K562 (cell line): ENCODE measurements at regions not wholly inside any gene's neighbourhood (a gene's known extent, or its start where the extent isn't known, plus 50 kb on each side); places are given as distances from the start of the nearest gene placed in this dataset.

Experiments used
- ATAC-seq: fragments of 200-7000 bp; cut with Tn5 transposase; 3 replicates; pipeline ENCODE4 v1.9.1; 2020; ENCODE audit warnings: moderate library complexity
- BruUV-seq: library from RNA; stranded (reverse); fragments of 400-500 nt; replicated peaks from 2 replicates; lab custom pipeline; 2021; lab: Mats Ljungman, UMichigan
- CTCF ChIA-PET: fragments of 300-600 bp; formaldehyde crosslinking; extraction: SDS; loops from one replicate; lab custom pipeline; 2021; ENCODE audit warnings: low intra/inter-chr PET ratio; lab: Yijun Ruan, JAX
- POLR2A ChIA-PET: fragments of 300-600, 350-650 bp; sonication (Branson Sonifier 250); formaldehyde crosslinking; extraction: SDS; loops from one replicate; lab custom pipeline; 2021; ENCODE audit warnings: antibody characterized with exemption, inconsistent platforms; lab: Yijun Ruan, JAX
- DNase-seq, 4 experiments: peaks; one replicate each; pipeline versions ENCODE4 v3.0.0 to v3.0.0-alpha.2; 2011 to 2018; ENCODE audit warnings: low spot score in 3 of 4, mixed read lengths in 3 of 4; ENCODE audit errors: extremely low read depth in 1 of 4
- FAIRE-seq: peaks from 2 replicates; lab custom pipeline; 2011; peaks lifted over from hg19 to GRCh38; lab: Jason Lieb, UNC
- H2AFZ ChIP-seq: 2 replicates; pipeline ENCODE4 v1.6.0; 2011; ENCODE audit warnings: low read depth, low read length, control low read depth, inconsistent platforms
- H3K27ac ChIP-seq: fragments of 200-600 bp; 3 replicates; pipeline ENCODE4 v1.8.0; 2011; ENCODE audit warnings: low read depth, mild to moderate bottlenecking, control low read depth, inconsistent platforms, low read length, moderate library complexity, mixed read lengths; ENCODE audit errors: extremely low read depth
- H3K27me3 ChIP-seq, 2 experiments: fragments of 300-600 bp in 1 of 2; 2 replicates in 1 of 2; 3 replicates in 1 of 2; pipeline versions ENCODE4 v1.6.0 to v1.8.0; 2011; ENCODE audit warnings: inconsistent platforms in 2 of 2, low read length in 2 of 2, mild to moderate bottlenecking in 1 of 2, mixed read lengths in 1 of 2, moderate library complexity in 1 of 2; ENCODE audit not compliant: control insufficient read depth in 2 of 2, insufficient read depth in 2 of 2
- H3K36me3 ChIP-seq: fragments of 300-600 bp; 3 replicates; pipeline ENCODE4 v1.8.0; 2011; ENCODE audit warnings: mild to moderate bottlenecking, low read length, inconsistent platforms; ENCODE audit not compliant: control insufficient read depth, insufficient read depth
- H3K4me1 ChIP-seq, 2 experiments: fragments of 200-600 bp in 1 of 2; replicated peaks in 1 of 2; 2 replicates in 1 of 2; 3 replicates in 1 of 2; pipeline versions ENCODE4 v1.5.1 to v1.8.0; 2011; ENCODE audit warnings: inconsistent platforms in 2 of 2, low read length in 2 of 2, mild to moderate bottlenecking in 1 of 2, mixed read lengths in 1 of 2, moderate library complexity in 1 of 2; ENCODE audit not compliant: control insufficient read depth in 2 of 2, insufficient read depth in 2 of 2
- H3K4me2 ChIP-seq: 2 replicates; pipeline ENCODE4 v1.6.1; 2011; ENCODE audit warnings: low read length, control low read depth, inconsistent platforms, mixed read lengths; ENCODE audit not compliant: insufficient read depth
- H3K4me3 ChIP-seq: fragments of 200-600 bp; sonication (generic), shearing (Covaris generic); 2 replicates; pipeline ENCODE4 v1.5.1; 2016; ENCODE audit warnings: control low read depth, inconsistent platforms
- H3K79me2 ChIP-seq: fragments of 200-600 bp; 3 replicates; pipeline ENCODE4 v1.8.0; 2011; ENCODE audit warnings: low read length, inconsistent platforms; ENCODE audit not compliant: control insufficient read depth, insufficient read depth
- H3K9ac ChIP-seq, 2 experiments: 2 replicates each; pipeline versions ENCODE4 v1.6.0 to v1.6.1; 2011; ENCODE audit warnings: low read depth in 2 of 2, low read length in 2 of 2, control low read depth in 1 of 2, inconsistent platforms in 1 of 2, mild to moderate bottlenecking in 1 of 2, mixed read lengths in 1 of 2; ENCODE audit not compliant: insufficient read depth in 1 of 2
- H3K9me1 ChIP-seq: one replicate; pipeline ENCODE4 v1.6.0; 2011; ENCODE audit warnings: inconsistent platforms, mild to moderate bottlenecking, low read length, moderate library complexity; ENCODE audit not compliant: control insufficient read depth, insufficient read depth
- H3K9me3 ChIP-seq: replicated peaks from 2 replicates; pipeline ENCODE4 v1.5.1; 2011; ENCODE audit warnings: low read depth, low read length, inconsistent platforms; ENCODE audit not compliant: control insufficient read depth, insufficient read depth
- H4K20me1 ChIP-seq: replicated peaks from 2 replicates; pipeline ENCODE4 v1.6.1; 2011; ENCODE audit warnings: low read length, inconsistent platforms, mixed read lengths; ENCODE audit not compliant: control insufficient read depth, insufficient read depth
- CSDE1 ChIP-seq, 2 experiments: fragments of 450-650 bp; IDR thresholded peaks; 2 replicates each; pipeline ENCODE4 v1.6.1; 2016; ENCODE audit warnings: mild to moderate bottlenecking in 1 of 2
- DNMT1 ChIP-seq: fragments of 450-650 bp; IDR thresholded peaks from 2 replicates; pipeline ENCODE4 v1.6.1; 2016; ENCODE audit warnings: antibody characterized with exemption, mild to moderate bottlenecking
- NCOA1 ChIP-seq: fragments of 450-650 bp; IDR thresholded peaks from 2 replicates; pipeline ENCODE4 v1.6.1; 2016; ENCODE audit warnings: low read depth
- PHF8 ChIP-seq: fragments of 200-600 bp; sonication (generic); IDR thresholded peaks from 2 replicates; pipeline ENCODE4 v1.6.1; 2012; ENCODE audit warnings: mixed run types, mild to moderate bottlenecking, inconsistent platforms, low read length, moderate library complexity, borderline replicate concordance
- POLR2AphosphoS2 ChIP-seq: IDR thresholded peaks from 2 replicates; pipeline ENCODE4 v1.6.1; 2012; ENCODE audit warnings: low read length, improper control_type of control experiment
- RBM15 ChIP-seq: fragments of 200-400 bp; formaldehyde crosslinking; IDR thresholded peaks from 2 replicates; pipeline ENCODE4 v1.6.1; 2018; ENCODE audit warnings: mild to moderate bottlenecking, low read length, moderate library complexity; ENCODE audit not compliant: insufficient read depth
- RBM34 ChIP-seq: fragments of 200-400 bp; formaldehyde crosslinking; IDR thresholded peaks from 2 replicates; pipeline ENCODE4 v1.6.1; 2018; ENCODE audit warnings: low read length, borderline replicate concordance; ENCODE audit not compliant: insufficient read depth
- RNF2 ChIP-seq: sonication (generic); IDR thresholded peaks from 2 replicates; pipeline ENCODE4 v1.6.1; 2016
- ZNF224 ChIP-seq: sonication (generic); formaldehyde crosslinking; IDR thresholded peaks from 2 replicates; pipeline ENCODE4 v1.8.0; 2022; ENCODE audit warnings: mild to moderate bottlenecking, missing genetic modification reagents
- ZNF431 ChIP-seq: sonication (generic); formaldehyde crosslinking; IDR thresholded peaks from 2 replicates; pipeline ENCODE4 v1.8.0; 2022; ENCODE audit warnings: mild to moderate bottlenecking, missing genetic modification reagents
- ZNF707 ChIP-seq: fragments of 250-450 bp; sonication (Bioruptor Pico); conservative IDR thresholded peaks from 2 replicates; pipeline ENCODE4 v1.8.0; 2022; ENCODE audit warnings: inconsistent platforms, mild to moderate bottlenecking, moderate library complexity
- WGBS: fragments of 100-300 bp; shearing (Covaris generic); methylation state at CpG from one replicate; pipeline ENCODE4 v1.1.6; 2016; ENCODE audit warnings: low coverage, mixed read lengths; ENCODE audit not compliant: insufficient coverage; ENCODE audit errors: missing lambda C conversion rate; 5-methylcytosine and 5-hydroxymethylcytosine counted together
- in situ Hi-C: fragments of 300-500 bp; cut with MboI; formaldehyde crosslinking; loops from 4 replicates; pipeline ENCODE4 v1.15.0; 2018; ENCODE audit warnings: inconsistent platforms, mixed read lengths
- intact Hi-C: fragments of 100-400 bp; cut with micrococcal nuclease; formaldehyde crosslinking; loops from 2 replicates; pipeline ENCODE4 v1.14.2; 2022
- TF ChIP-seq, protein P1 (sequence below), 2 experiments: fragments of 450-650 bp; formaldehyde crosslinking in 1 of 2; IDR thresholded peaks; 2 replicates each; pipeline versions ENCODE4 v1.4.0 to v1.6.1; 2014 to 2020; ENCODE audit warnings: mild to moderate bottlenecking in 2 of 2, borderline replicate concordance in 1 of 2, low read depth in 1 of 2
- TF ChIP-seq, protein P2 (sequence below): sonication (generic); formaldehyde crosslinking; IDR thresholded peaks from 2 replicates; pipeline ENCODE4 v1.8.1; 2023; ENCODE audit warnings: mild to moderate bottlenecking, missing genetic modification reagents

DNA sequence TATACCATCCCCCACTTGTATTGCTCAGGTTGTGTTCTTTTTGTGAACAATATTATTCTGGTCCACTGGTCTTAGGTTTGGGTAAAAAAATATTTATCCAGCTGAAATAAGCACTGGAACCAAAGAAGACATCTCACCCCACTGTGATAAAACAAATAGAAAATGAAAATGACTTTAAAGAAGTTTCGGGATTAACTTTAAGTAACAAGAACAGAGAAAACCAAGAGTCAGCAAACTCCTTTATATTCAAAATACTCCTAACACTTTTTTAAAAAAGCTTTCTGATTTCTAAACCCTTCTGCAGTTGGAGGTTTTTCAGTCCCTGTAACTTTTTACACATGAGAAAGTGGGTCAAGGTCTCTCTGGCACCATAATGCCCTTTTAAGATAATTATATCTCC is 273.9 kb upstream of the CDH10 start (continued):
- TF ChIP-seq, protein P1, sequence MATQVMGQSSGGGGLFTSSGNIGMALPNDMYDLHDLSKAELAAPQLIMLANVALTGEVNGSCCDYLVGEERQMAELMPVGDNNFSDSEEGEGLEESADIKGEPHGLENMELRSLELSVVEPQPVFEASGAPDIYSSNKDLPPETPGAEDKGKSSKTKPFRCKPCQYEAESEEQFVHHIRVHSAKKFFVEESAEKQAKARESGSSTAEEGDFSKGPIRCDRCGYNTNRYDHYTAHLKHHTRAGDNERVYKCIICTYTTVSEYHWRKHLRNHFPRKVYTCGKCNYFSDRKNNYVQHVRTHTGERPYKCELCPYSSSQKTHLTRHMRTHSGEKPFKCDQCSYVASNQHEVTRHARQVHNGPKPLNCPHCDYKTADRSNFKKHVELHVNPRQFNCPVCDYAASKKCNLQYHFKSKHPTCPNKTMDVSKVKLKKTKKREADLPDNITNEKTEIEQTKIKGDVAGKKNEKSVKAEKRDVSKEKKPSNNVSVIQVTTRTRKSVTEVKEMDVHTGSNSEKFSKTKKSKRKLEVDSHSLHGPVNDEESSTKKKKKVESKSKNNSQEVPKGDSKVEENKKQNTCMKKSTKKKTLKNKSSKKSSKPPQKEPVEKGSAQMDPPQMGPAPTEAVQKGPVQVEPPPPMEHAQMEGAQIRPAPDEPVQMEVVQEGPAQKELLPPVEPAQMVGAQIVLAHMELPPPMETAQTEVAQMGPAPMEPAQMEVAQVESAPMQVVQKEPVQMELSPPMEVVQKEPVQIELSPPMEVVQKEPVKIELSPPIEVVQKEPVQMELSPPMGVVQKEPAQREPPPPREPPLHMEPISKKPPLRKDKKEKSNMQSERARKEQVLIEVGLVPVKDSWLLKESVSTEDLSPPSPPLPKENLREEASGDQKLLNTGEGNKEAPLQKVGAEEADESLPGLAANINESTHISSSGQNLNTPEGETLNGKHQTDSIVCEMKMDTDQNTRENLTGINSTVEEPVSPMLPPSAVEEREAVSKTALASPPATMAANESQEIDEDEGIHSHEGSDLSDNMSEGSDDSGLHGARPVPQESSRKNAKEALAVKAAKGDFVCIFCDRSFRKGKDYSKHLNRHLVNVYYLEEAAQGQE (IDR thresholded peaks at IDR 0.05; ENCODE audit: borderline replicate concordance), result no peak
- TF ChIP-seq, protein P1 (CRISPR knock-in tag; IDR thresholded peaks at IDR 0.05; ENCODE audit: low read depth), result no peak

DNA sequence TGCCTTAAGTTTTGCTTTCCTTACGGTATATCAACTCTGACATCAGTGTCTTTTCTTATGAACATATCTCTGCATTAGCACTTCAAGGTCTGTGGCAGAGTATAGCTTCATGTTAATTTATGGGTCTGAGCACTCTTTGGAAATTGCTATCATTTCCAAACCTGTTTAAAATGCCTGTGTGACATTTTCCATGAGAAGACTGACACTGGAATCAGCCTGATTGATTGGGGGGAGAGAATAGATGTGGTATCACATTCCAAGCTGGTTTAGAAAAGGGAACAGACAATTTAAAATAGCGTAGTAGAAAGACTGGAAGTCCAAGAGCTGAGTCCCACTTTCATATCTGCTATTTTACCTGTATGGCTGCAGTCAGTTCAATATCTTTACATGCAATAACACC is 272.1 kb upstream of the CDH10 start:
- 0% methylated on average over 2 of the region's 2 CpGs for WGBS
- in situ Hi-C loops, result no loop called here
- intact Hi-C loops, result no loop called here
- no peak for FAIRE-seq
- H3K27me3 ChIP-seq, result no peaks in the 10 kb centered on the region
- H3K9me3 ChIP-seq, result no peaks in the 10 kb centered on the region
- H3K4me2 ChIP-seq, result no peak overlapping the region
- no peak overlapping the region for H3K9ac ChIP-seq
- no peaks in the 10 kb centered on the region for H3K79me2 ChIP-seq
- H3K27ac ChIP-seq, result no peak overlapping the region
- H2AFZ ChIP-seq, result no peak overlapping the region
- ChIA-PET CTCF (no interaction called here), POLR2A (no interaction called here)
- no peaks in the 10 kb centered on the region for H3K36me3 ChIP-seq
- no peak for DNase-seq
- H3K9me1 ChIP-seq, result no peaks in the 10 kb centered on the region
- no TSS peak for BruUV-seq
- no peaks in the 10 kb centered on the region for H3K4me1 ChIP-seq
- no peak for ATAC-seq
- no peak overlapping the region for H3K4me3 ChIP-seq
- no peaks in the 10 kb centered on the region for H4K20me1 ChIP-seq
- TF ChIP-seq CSDE1 (IDR thresholded peaks at IDR 0.05) (no peak), RBM34 (no peak), RNF2 (no peak), ZNF431 (CRISPR knock-in tag) (no peak), RBM15 (no peak), ZNF707 (CRISPR knock-in tag) (no peak), POLR2AphosphoS2 (no peak), NCOA1 (no peak), DNMT1 (no peak), ZNF224 (no peak), PHF8 (no peak)
- TF ChIP-seq, protein P2, sequence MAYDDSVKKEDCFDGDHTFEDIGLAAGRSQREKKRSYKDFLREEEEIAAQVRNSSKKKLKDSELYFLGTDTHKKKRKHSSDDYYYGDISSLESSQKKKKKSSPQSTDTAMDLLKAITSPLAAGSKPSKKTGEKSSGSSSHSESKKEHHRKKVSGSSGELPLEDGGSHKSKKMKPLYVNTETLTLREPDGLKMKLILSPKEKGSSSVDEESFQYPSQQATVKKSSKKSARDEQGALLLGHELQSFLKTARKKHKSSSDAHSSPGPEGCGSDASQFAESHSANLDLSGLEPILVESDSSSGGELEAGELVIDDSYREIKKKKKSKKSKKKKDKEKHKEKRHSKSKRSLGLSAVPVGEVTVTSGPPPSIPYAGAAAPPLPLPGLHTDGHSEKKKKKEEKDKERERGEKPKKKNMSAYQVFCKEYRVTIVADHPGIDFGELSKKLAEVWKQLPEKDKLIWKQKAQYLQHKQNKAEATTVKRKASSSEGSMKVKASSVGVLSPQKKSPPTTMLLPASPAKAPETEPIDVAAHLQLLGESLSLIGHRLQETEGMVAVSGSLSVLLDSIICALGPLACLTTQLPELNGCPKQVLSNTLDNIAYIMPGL (CRISPR knock-in tag), result no peak
